GM13976 (cell line): ENCODE measurements at regions not wholly inside any gene's neighbourhood (a gene's known extent, or its start where the extent isn't known, plus 50 kb on each side); places are given as distances from the start of the nearest gene placed in this dataset.

Experiments
- DNase-seq: peaks from one replicate; pipeline ENCODE4 v3.0.0; 2012; ENCODE audit warnings: low spot score
- in situ Hi-C: fragments of 300-500 bp; cut with MboI; formaldehyde crosslinking; loops from one replicate; pipeline ENCODE4 v1.12.0; 2022; ENCODE audit warnings: low sequenced_read_pairs, mixed read lengths, inconsistent platforms; ENCODE audit not compliant: unreplicated experiment
- TF ChIP-seq, protein P1 (sequence below): IDR thresholded peaks from 2 replicates; pipeline ENCODE4 v1.5.1; 2012; ENCODE audit warnings: borderline replicate concordance, mild to moderate bottlenecking; ENCODE audit not compliant: insufficient read depth; ENCODE audit errors: extremely low read depth, missing control alignments, control extremely low read depth

- no peak for DNase-seq
- in situ Hi-C loops, result no loop called here
- TF ChIP-seq, protein P1, sequence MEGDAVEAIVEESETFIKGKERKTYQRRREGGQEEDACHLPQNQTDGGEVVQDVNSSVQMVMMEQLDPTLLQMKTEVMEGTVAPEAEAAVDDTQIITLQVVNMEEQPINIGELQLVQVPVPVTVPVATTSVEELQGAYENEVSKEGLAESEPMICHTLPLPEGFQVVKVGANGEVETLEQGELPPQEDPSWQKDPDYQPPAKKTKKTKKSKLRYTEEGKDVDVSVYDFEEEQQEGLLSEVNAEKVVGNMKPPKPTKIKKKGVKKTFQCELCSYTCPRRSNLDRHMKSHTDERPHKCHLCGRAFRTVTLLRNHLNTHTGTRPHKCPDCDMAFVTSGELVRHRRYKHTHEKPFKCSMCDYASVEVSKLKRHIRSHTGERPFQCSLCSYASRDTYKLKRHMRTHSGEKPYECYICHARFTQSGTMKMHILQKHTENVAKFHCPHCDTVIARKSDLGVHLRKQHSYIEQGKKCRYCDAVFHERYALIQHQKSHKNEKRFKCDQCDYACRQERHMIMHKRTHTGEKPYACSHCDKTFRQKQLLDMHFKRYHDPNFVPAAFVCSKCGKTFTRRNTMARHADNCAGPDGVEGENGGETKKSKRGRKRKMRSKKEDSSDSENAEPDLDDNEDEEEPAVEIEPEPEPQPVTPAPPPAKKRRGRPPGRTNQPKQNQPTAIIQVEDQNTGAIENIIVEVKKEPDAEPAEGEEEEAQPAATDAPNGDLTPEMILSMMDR, result no peak
Observed at GRCh38 chr19:28873301-28873700, 339.6 kb downstream of the UQCRFS1 start.

DNA sequence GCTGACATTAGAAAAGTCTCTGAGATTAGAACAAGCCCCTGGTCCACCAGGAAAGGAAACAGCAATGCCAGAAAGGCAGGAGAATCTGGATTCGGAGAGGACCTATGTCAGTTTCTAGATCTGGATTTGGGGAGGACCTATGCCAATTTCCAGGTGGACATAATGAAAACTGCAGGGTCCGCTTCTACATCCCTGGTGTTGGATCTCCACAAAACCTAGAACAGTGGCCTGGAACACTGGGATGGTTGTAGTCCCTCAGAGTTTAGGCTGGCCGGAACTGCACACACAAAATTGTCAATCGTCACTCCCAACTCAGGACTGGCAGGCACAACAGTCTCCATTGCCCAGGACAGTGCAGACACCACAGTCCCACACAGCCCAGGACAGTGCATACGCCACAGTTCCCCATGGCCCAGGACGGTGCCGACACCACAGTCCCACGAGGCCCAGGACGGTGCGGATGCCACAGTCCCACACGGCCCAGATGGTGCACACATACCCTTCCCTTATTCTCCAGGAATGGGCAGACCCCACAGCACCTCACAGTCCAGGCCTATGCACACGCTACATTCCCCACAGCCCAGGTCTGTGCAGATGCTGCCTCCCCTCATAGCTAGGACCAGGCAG is 341.7 kb downstream of the UQCRFS1 start:
- in situ Hi-C loops, result no loop called here
- no peak for DNase-seq
- TF ChIP-seq, protein P1, result no peak

DNA sequence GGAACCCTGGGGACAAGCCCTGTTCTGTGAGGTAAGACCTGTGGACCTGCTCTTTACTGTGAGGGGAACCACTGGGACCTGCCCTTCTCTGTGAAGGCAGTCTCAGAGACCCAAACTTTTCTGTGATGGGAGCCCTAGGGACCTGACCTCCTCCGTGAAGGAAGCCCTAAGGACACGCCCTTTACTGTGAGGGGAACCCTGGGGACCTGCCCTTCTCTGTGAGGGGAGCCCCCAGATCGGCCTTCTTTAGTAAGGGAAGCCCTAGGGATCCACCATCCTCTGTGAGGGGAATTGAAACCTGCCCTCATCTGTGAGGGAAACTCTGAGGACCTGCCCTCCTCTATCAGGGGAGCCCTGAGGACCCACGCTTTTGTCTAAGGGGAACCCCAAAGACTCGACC is 343.5 kb downstream of the UQCRFS1 start:
- TF ChIP-seq, protein P1, result no peak
- in situ Hi-C loops, result no loop called here
- no peak for DNase-seq

GRCh38 chr19:28868836-28869235 is 344.1 kb downstream of the UQCRFS1 start:
- in situ Hi-C loops, result no loop called here
- TF ChIP-seq, protein P1, result no peak
- DNase-seq, result no peak

GRCh38 chr19:28867978-28868377 is 345.0 kb downstream of the UQCRFS1 start:
- in situ Hi-C loops, result no loop called here
- DNase-seq, result no peak
- TF ChIP-seq, protein P1, result no peak

DNA sequence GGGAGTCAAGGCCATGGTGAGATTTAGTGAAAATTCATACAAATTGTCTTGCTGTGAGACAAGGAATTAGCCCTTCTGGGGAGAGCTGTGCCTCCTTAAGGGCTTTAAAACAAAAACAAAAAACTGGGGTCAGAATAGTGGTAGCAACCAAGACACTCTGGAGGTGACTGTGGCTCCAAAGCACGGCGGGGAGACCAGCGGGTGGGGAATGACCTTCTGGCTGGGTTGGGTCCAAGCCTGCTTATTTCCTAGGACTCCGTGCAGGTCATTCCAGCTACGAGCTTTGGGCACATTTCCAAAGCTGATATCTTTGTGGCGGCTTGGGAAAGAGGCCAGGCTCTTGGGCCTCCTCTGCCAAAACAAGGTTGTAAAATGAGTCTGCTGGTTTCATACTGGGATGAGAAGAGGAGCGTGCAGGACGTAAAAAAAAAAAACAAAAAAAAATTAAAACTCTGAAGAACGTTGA is 348.3 kb downstream of the UQCRFS1 start:
- no peak for DNase-seq
- TF ChIP-seq, protein P1, result no peak

More for the DNA sequence above, 348.3 kb downstream of the UQCRFS1 start:
- in situ Hi-C loops, result no loop called here
